BE2C (cell line): ENCODE measurements at regions not wholly inside any gene's neighbourhood (a gene's known extent, or its start where the extent isn't known, plus 50 kb on each side); places are given as distances from the start of the nearest gene placed in this dataset.
"Not testable (repeated sequence)": the region's sequence is repeated elsewhere in the genome, so short reads cannot be mapped to it uniquely, and the experiment has no call there.

Source experiments
- DNase-seq: peaks from one replicate; pipeline ENCODE4 v3.0.0-alpha.2; 2020
- H3K27me3 ChIP-seq: fragments of 250-450 bp; sonication (Bioruptor Pico); 2 replicates; pipeline ENCODE4 v1.5.1; 2020; ENCODE audit warnings: mild to moderate bottlenecking
- H3K36me3 ChIP-seq: fragments of 250-450 bp; sonication (Bioruptor Pico); 2 replicates; pipeline ENCODE4 v1.5.1; 2020; ENCODE audit warnings: mild to moderate bottlenecking
- H3K4me1 ChIP-seq: fragments of 250-450 bp; sonication (Bioruptor Pico); 2 replicates; pipeline ENCODE4 v1.5.1; 2020
- H3K4me3 ChIP-seq: 2 replicates; pipeline ENCODE4 v1.5.1; 2011; ENCODE audit warnings: low read depth, low read length
- H3K9me3 ChIP-seq: fragments of 250-450 bp; sonication (Bioruptor Pico); 2 replicates; pipeline ENCODE4 v1.5.1; 2020
- CTCF ChIP-seq: IDR thresholded peaks from 2 replicates; pipeline ENCODE4 v1.5.1; 2012; ENCODE audit warnings: mild to moderate bottlenecking, low read depth, low read length

- TF ChIP-seq CTCF = no peak
- Histone ChIP-seq H3K36me3 (no peaks in the 10 kb centered on the region), H3K4me3 (no peak overlapping the region)
Observed at GRCh38 chr15:44882499-44882968, 74.0 kb upstream of the TERB2 start.

GRCh38 chr15:44883199-44883877 is 73.1 kb upstream of the TERB2 start:
- no peaks in the 10 kb centered on the region for H3K9me3 ChIP-seq
- H3K27me3 ChIP-seq = no peaks in the 10 kb centered on the region
- DNase-seq = no peak
- no peak overlapping the region for H3K4me3 ChIP-seq
- no peaks in the 10 kb centered on the region for H3K4me1 ChIP-seq
- H3K36me3 ChIP-seq = no peaks in the 10 kb centered on the region
- no peak for TF ChIP-seq CTCF

More at GRCh38 chr15:44882499-44882968, 74.0 kb upstream of the TERB2 start:
- DNase-seq = no peak
- Histone ChIP-seq H3K9me3 (no peaks in the 10 kb centered on the region), H3K4me1 (no peaks in the 10 kb centered on the region), H3K27me3 (no peaks in the 10 kb centered on the region; the same call in 1 of the 2 replicates)

GRCh38 chr15:44898890-44899651 is 57.4 kb upstream of the TERB2 start:
- not testable (repeated sequence) for H3K9me3 ChIP-seq, DNase-seq, H3K27me3 ChIP-seq, H3K4me3 ChIP-seq, H3K4me1 ChIP-seq, H3K36me3 ChIP-seq

- not testable (repeated sequence) for DNase-seq, H3K4me1 ChIP-seq, H3K27me3 ChIP-seq, H3K9me3 ChIP-seq, H3K4me3 ChIP-seq, H3K36me3 ChIP-seq
Observed at GRCh38 chr15:44899775-44900174, 56.7 kb upstream of the TERB2 start.

GRCh38 chr15:44900796-44901195 is 55.7 kb upstream of the TERB2 start:
- not testable (repeated sequence) for H3K4me1 ChIP-seq, DNase-seq, H3K27me3 ChIP-seq, H3K36me3 ChIP-seq, H3K9me3 ChIP-seq, H3K4me3 ChIP-seq

GRCh38 chr15:44903281-44903680 is 53.2 kb upstream of the TERB2 start:
- not testable (repeated sequence) for H3K27me3 ChIP-seq, H3K36me3 ChIP-seq, DNase-seq, H3K4me3 ChIP-seq, H3K4me1 ChIP-seq, H3K9me3 ChIP-seq

- H3K36me3 ChIP-seq, H3K9me3 ChIP-seq, DNase-seq, H3K4me1 ChIP-seq, H3K27me3 ChIP-seq, H3K4me3 ChIP-seq: not testable (repeated sequence)
Observed at GRCh38 chr15:44904651-44905340, 51.7 kb upstream of the TERB2 start.
